22Rv1 (cell line): ENCODE measurements at regions not wholly inside any gene's neighbourhood (a gene's known extent, or its start where the extent isn't known, plus 50 kb on each side); places are given as distances from the start of the nearest gene placed in this dataset.

ENCODE experiments used
- CTCF ChIP-seq: fragments of 450-650 bp; IDR thresholded peaks from 2 replicates; pipeline ENCODE4 v1.5.1; 2017; ENCODE audit warnings: mild to moderate bottlenecking
- ZFX ChIP-seq: fragments of 450-650 bp; IDR thresholded peaks from 2 replicates; pipeline ENCODE4 v1.6.1; 2017; ENCODE audit warnings: antibody characterized with exemption, borderline replicate concordance

DNA sequence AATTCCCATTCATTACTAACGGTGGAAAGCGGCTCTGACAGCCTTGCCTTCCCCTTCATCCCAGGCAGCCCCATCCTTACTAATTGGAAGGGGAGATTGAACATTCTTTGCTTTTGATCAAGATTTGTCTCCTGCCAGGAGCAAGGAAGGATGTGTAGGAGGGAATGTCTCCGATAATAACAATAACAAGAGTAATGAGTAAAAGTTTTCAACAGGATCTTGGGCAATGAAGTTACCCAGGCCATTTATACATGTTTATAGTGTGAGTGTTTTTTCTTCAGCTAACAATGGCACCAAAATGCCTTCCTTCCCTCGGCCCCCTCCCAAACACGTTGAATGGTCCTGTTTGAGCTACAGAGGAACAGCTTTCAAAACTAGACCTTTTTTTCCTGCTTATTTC, 83.8 kb downstream of the GATA6 start:
- TF ChIP-seq CTCF (no peak), ZFX (no peak)
